ENCODE measurements at regions not wholly inside any gene's neighbourhood (a gene's known extent, or its start where the extent isn't known, plus 50 kb on each side); places are given as distances from the start of the nearest gene placed in this dataset.

DNA sequence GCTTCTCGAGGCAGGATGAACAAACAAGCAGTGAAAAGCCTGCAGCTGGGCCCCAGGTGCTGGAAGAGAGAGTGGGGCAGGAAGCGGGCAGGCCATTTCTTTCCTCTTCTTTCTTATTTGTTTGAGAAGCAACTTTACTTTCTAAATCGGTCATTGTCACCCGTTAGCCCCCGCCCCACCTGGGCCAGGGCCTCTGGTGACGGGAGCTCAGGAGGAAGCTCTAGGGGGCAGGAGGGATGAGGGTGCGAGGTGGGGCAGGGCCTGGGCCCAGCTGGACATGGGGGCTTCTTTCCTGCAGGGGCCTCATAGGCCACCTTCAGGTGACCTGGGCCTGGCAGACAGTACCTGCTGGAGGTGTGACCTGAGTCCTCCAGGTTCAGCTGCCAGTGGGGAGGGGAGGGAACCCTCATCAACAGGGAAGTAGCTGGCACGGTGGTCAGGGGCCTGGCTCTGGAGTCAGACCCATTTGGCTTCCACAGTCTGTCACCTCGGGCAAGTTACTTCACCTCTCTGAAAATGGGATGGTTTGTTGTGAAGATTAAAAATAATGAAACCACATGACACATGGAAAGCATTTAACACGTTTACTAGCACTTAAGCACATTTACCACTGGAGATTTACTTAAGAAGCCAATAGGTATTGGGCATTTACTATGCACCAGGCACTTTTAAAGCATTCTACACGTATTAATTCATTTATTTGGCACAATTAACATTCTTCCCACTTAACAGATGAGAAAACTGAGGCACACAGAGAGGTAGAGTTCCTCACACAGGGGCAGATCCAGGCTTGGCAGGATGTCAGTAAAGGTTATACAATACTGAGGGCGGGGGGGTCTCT lies 54.1 kb upstream of the ID3 start:
- Histone ChIP-seq H2AFZ (no peak overlapping the region), H3K4me3 (ENCODE audit: low read depth, low read length) (no peak overlapping the region), H3K4me1 (no peaks in the 10 kb centered on the region), H3K9ac (no peak overlapping the region), H3K4me2 (ENCODE audit: low read length) (no peak overlapping the region), H3K9me3 (ENCODE audit: control insufficient read depth, low read length) (no peaks in the 10 kb centered on the region), H3K27me3 (ENCODE audit: control insufficient read depth, insufficient read depth, low read length) (no peaks in the 10 kb centered on the region), H3K79me2 (no peaks in the 10 kb centered on the region), H3K36me3 (ENCODE audit: control insufficient read depth, insufficient read depth, low read length) (no peaks in the 10 kb centered on the region), H3K27ac (no peak overlapping the region)
- TF ChIP-seq, protein P1, sequence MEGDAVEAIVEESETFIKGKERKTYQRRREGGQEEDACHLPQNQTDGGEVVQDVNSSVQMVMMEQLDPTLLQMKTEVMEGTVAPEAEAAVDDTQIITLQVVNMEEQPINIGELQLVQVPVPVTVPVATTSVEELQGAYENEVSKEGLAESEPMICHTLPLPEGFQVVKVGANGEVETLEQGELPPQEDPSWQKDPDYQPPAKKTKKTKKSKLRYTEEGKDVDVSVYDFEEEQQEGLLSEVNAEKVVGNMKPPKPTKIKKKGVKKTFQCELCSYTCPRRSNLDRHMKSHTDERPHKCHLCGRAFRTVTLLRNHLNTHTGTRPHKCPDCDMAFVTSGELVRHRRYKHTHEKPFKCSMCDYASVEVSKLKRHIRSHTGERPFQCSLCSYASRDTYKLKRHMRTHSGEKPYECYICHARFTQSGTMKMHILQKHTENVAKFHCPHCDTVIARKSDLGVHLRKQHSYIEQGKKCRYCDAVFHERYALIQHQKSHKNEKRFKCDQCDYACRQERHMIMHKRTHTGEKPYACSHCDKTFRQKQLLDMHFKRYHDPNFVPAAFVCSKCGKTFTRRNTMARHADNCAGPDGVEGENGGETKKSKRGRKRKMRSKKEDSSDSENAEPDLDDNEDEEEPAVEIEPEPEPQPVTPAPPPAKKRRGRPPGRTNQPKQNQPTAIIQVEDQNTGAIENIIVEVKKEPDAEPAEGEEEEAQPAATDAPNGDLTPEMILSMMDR (IDR thresholded peaks at IDR 0.05): no peak

DNA sequence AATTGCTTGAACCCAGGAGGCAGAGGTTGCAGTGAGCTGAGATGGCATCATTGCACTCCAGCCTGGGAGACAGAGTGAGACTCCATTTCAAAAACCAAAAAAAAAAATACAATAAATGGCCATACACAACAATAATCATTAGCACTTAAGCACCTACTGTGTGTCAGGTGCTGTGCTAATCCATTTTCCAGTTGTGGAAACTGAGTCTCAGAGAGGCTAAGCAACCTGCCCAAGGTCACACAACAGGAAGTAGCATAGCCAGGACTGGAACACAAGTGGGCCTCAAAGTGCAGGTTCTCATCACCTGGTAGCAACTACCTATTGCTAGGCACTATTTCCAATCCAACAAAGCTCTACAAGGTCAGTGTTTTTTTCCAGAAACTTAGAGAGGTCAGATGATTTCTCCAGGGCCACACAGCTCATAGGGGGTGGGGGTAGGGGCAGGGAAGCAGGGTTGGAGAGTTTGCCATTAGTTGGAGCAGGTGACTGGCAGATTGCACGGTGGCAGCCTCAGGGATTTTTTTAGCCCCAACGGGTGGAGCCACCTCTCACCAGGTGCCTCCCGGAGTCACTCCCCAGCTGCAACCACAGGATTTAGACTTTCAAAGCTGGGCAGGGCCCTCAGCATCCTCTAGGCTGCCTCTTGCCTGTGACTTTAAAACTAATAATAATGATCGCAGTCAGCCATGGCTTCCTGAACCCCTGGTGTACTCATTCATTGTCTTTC lies 52.5 kb upstream of the ID3 start:
- TF ChIP-seq, protein P1 (IDR thresholded peaks at IDR 0.05): no peak
- no peaks in the 10 kb centered on the region for H3K36me3 ChIP-seq (ENCODE audit: control insufficient read depth, insufficient read depth, low read length)
- H3K79me2 ChIP-seq: no peaks in the 10 kb centered on the region
- no peak overlapping the region for H3K27ac ChIP-seq
- H3K4me2 ChIP-seq (ENCODE audit: low read length): no peak overlapping the region
- H3K9ac ChIP-seq: no peak overlapping the region
- H3K4me1 ChIP-seq: no peaks in the 10 kb centered on the region
- H2AFZ ChIP-seq: no peak overlapping the region
- no peaks in the 10 kb centered on the region for H3K27me3 ChIP-seq (ENCODE audit: control insufficient read depth, insufficient read depth, low read length)
- no peaks in the 10 kb centered on the region for H3K9me3 ChIP-seq (ENCODE audit: control insufficient read depth, low read length)
- no peak overlapping the region for H3K4me3 ChIP-seq (ENCODE audit: low read depth, low read length)

DNA sequence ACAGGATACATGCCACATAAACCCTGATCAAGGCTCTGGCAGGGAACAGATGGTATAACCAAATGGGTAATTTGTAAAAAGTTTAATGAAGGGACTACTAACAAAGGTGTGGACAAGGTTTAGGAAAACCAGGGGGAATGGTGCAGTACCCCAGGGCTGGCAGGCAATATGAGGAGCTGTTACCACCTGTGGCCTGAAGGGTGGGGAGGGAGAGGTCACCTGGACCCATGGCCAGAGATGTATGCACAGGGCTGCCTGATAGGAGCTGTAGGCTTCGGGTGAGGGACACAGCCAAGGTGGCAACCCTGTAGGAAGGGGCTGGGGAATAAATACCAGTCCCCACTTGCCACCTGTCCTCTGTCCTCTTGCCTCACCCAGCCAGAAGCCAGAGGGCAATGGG lies 51.4 kb upstream of the ID3 start:
- no peak overlapping the region for H3K4me3 ChIP-seq (ENCODE audit: low read depth, low read length)
- no peak overlapping the region for H3K9ac ChIP-seq
- no peak overlapping the region for H2AFZ ChIP-seq
- no peaks in the 10 kb centered on the region for H3K4me1 ChIP-seq
- H3K27ac ChIP-seq: no peak overlapping the region
- TF ChIP-seq, protein P1 (IDR thresholded peaks at IDR 0.05): no peak
- H3K4me2 ChIP-seq (ENCODE audit: low read length): no peak overlapping the region
- no peaks in the 10 kb centered on the region for H3K36me3 ChIP-seq (ENCODE audit: control insufficient read depth, insufficient read depth, low read length)
- H3K9me3 ChIP-seq (ENCODE audit: control insufficient read depth, low read length): no peaks in the 10 kb centered on the region
- H3K79me2 ChIP-seq: no peaks in the 10 kb centered on the region
- H3K27me3 ChIP-seq (ENCODE audit: control insufficient read depth, insufficient read depth, low read length): no peaks in the 10 kb centered on the region

DNA sequence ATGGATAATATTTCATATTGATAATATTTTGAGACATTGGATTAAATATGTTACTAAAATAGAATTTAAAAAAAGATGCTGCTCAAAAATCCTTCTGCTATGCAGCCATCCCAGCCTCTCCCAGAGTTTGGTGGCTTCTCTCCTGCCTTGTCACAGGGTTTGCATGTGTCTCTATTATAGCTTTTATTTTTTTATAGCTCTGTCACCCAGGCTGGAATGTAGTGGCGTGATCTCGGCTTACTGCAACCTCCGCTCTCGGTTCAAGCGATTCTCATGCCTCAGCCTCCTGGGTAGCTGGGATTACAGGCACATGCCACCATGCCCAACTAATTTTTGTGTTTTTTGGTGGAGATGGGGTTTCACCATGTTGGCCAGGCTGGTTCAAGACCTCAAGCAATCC lies 50.7 kb upstream of the ID3 start:
- Histone ChIP-seq H3K36me3 (ENCODE audit: control insufficient read depth, insufficient read depth, low read length) (no peaks in the 10 kb centered on the region), H3K9me3 (ENCODE audit: control insufficient read depth, low read length) (no peaks in the 10 kb centered on the region), H3K4me1 (no peaks in the 10 kb centered on the region), H3K4me2 (ENCODE audit: low read length) (no peak overlapping the region), H2AFZ (no peak overlapping the region), H3K27ac (no peak overlapping the region), H3K4me3 (ENCODE audit: low read depth, low read length) (no peak overlapping the region), H3K27me3 (ENCODE audit: control insufficient read depth, insufficient read depth, low read length) (no peaks in the 10 kb centered on the region), H3K9ac (no peak overlapping the region), H3K79me2 (no peaks in the 10 kb centered on the region)
- TF ChIP-seq, protein P1 (IDR thresholded peaks at IDR 0.05): no peak

All from parathyroid adenoma (tissue), 2 donors.